SK-N-SH (cell line): ENCODE measurements at regions not wholly inside any gene's neighbourhood (a gene's known extent, or its start where the extent isn't known, plus 50 kb on each side); places are given as distances from the start of the nearest gene placed in this dataset.

Experiments used
- EZH2phosphoT487 ChIP-seq: fragments of 200-600 bp; sonication (generic); IDR thresholded peaks from 2 replicates; pipeline ENCODE4 v1.6.1; 2017; ENCODE audit warnings: low read depth, mixed run types, mild to moderate bottlenecking, antibody characterized with exemption, moderate library complexity, borderline replicate concordance
- GABPA ChIP-seq: IDR thresholded peaks from 2 replicates; pipeline ENCODE4 v1.4.0; 2012; ENCODE audit warnings: low read depth, mild to moderate bottlenecking
- NFIC ChIP-seq: IDR thresholded peaks from 2 replicates; pipeline ENCODE4 v1.4.0; 2012; ENCODE audit warnings: borderline replicate concordance
- POLR2AphosphoS5 ChIP-seq: IDR thresholded peaks from 2 replicates; pipeline ENCODE4 v1.6.1; 2012; ENCODE audit warnings: low read depth, low read length
- RAD21 ChIP-seq: IDR thresholded peaks from 2 replicates; pipeline ENCODE4 v1.6.1; 2012; ENCODE audit warnings: mild to moderate bottlenecking, low read length
- RFX5 ChIP-seq: IDR thresholded peaks from 2 replicates; pipeline ENCODE4 v1.6.1; 2012; ENCODE audit warnings: mild to moderate bottlenecking, improper control_type of control experiment, low read length
- SMC3 ChIP-seq: IDR thresholded peaks from 2 replicates; pipeline ENCODE4 v1.6.1; 2012; ENCODE audit warnings: low read depth, low read length, improper control_type of control experiment
- TAF1 ChIP-seq: IDR thresholded peaks from 2 replicates; pipeline ENCODE4 v1.6.1; 2012; ENCODE audit warnings: low read depth, mild to moderate bottlenecking, low read length, moderate library complexity, borderline replicate concordance
- YY1 ChIP-seq: IDR thresholded peaks from 2 replicates; pipeline ENCODE4 v1.4.0; 2012; ENCODE audit warnings: low read depth, mild to moderate bottlenecking
- TF ChIP-seq, protein P1 (sequence below): fragments of 200-600 bp; sonication (generic); IDR thresholded peaks from 2 replicates; pipeline ENCODE4 v1.6.1; 2017; ENCODE audit warnings: antibody characterized with exemption, mild to moderate bottlenecking, moderate library complexity
- TF ChIP-seq, protein P2 (sequence below): IDR thresholded peaks from 2 replicates; pipeline ENCODE4; 2012
- TF ChIP-seq, protein P3 (sequence below): fragments of 150-350 bp; IDR thresholded peaks from 2 replicates; pipeline ENCODE4 v1.6.1; 2017; ENCODE audit warnings: antibody characterized with exemption, low read length, low read depth, borderline replicate concordance
- TF ChIP-seq, protein P4 (sequence below): IDR thresholded peaks from 2 replicates; pipeline ENCODE4 v1.4.0; 2012; ENCODE audit warnings: low read depth, borderline replicate concordance

DNA sequence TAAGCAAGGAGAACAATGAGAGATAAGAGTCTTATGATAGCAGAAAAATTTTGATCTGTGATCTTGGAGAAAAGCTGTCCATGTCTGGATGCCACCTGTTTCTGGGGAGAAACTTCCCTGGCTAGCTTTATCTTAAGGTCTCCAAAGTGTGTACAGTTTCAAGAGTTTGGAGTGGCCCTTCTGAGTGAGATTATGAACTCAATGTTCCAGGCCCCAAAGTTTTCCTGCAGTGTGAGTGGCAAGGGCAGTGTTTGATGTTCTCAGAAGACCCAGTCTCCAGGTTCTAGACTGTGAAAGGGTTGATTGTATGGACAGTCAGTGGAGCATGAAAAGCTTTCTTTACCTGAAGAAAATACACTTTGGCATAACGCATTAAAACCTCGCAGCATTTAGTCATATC lies 121.7 kb downstream of the OLIG3 start:
- TF ChIP-seq GABPA (no peak), EZH2phosphoT487 (no peak), TAF1 (no peak), RFX5 (no peak), POLR2AphosphoS5 (no peak), RAD21 (no peak), SMC3 (no peak), YY1 (no peak), NFIC (no peak)
- TF ChIP-seq, protein P1, sequence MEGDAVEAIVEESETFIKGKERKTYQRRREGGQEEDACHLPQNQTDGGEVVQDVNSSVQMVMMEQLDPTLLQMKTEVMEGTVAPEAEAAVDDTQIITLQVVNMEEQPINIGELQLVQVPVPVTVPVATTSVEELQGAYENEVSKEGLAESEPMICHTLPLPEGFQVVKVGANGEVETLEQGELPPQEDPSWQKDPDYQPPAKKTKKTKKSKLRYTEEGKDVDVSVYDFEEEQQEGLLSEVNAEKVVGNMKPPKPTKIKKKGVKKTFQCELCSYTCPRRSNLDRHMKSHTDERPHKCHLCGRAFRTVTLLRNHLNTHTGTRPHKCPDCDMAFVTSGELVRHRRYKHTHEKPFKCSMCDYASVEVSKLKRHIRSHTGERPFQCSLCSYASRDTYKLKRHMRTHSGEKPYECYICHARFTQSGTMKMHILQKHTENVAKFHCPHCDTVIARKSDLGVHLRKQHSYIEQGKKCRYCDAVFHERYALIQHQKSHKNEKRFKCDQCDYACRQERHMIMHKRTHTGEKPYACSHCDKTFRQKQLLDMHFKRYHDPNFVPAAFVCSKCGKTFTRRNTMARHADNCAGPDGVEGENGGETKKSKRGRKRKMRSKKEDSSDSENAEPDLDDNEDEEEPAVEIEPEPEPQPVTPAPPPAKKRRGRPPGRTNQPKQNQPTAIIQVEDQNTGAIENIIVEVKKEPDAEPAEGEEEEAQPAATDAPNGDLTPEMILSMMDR = no peak
- TF ChIP-seq, protein P2, sequence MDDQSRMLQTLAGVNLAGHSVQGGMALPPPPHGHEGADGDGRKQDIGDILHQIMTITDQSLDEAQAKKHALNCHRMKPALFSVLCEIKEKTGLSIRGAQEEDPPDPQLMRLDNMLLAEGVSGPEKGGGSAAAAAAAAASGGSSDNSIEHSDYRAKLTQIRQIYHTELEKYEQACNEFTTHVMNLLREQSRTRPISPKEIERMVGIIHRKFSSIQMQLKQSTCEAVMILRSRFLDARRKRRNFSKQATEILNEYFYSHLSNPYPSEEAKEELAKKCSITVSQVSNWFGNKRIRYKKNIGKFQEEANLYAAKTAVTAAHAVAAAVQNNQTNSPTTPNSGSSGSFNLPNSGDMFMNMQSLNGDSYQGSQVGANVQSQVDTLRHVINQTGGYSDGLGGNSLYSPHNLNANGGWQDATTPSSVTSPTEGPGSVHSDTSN = no peak
- TF ChIP-seq, protein P3, sequence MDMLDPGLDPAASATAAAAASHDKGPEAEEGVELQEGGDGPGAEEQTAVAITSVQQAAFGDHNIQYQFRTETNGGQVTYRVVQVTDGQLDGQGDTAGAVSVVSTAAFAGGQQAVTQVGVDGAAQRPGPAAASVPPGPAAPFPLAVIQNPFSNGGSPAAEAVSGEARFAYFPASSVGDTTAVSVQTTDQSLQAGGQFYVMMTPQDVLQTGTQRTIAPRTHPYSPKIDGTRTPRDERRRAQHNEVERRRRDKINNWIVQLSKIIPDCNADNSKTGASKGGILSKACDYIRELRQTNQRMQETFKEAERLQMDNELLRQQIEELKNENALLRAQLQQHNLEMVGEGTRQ = no peak
- TF ChIP-seq, protein P4, sequence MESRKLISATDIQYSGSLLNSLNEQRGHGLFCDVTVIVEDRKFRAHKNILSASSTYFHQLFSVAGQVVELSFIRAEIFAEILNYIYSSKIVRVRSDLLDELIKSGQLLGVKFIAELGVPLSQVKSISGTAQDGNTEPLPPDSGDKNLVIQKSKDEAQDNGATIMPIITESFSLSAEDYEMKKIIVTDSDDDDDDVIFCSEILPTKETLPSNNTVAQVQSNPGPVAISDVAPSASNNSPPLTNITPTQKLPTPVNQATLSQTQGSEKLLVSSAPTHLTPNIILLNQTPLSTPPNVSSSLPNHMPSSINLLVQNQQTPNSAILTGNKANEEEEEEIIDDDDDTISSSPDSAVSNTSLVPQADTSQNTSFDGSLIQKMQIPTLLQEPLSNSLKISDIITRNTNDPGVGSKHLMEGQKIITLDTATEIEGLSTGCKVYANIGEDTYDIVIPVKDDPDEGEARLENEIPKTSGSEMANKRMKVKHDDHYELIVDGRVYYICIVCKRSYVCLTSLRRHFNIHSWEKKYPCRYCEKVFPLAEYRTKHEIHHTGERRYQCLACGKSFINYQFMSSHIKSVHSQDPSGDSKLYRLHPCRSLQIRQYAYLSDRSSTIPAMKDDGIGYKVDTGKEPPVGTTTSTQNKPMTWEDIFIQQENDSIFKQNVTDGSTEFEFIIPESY = no peak
